HL-60 (cell line): ENCODE measurements at regions not wholly inside any gene's neighbourhood (a gene's known extent, or its start where the extent isn't known, plus 50 kb on each side); places are given as distances from the start of the nearest gene placed in this dataset.

Source experiments
- CTCF ChIP-seq: IDR thresholded peaks from one replicate; pipeline ENCODE4 v1.5.1; 2011; ENCODE audit warnings: low read length, control low read depth, inconsistent platforms; ENCODE audit not compliant: insufficient read depth
- GABPA ChIP-seq: IDR thresholded peaks from 2 replicates; pipeline ENCODE4 v1.6.1; 2012; ENCODE audit warnings: low read depth
- POLR2AphosphoS5 ChIP-seq: IDR thresholded peaks from 2 replicates; pipeline ENCODE4 v1.6.1; 2012; ENCODE audit warnings: low read depth

- TF ChIP-seq CTCF: no peak
- TF ChIP-seq POLR2AphosphoS5: no peak
- no peak for TF ChIP-seq GABPA
These were observed 369.7 kb downstream of the COG6 start for GRCh38 chr13:40024967-40025714.
